IPS DF 6.9 (cell line): ENCODE measurements at regions not wholly inside any gene's neighbourhood (a gene's known extent, or its start where the extent isn't known, plus 50 kb on each side); places are given as distances from the start of the nearest gene placed in this dataset.

Experiments used
- DNase-seq: peaks from one replicate; pipeline ENCODE4 v3.0.0-alpha.2; 2013; ENCODE audit warnings: low read depth, low spot score
- H3K27ac ChIP-seq: one replicate; pipeline ENCODE4 v1.5.1; 2013; ENCODE audit warnings: low read length, control low read depth
- H3K27me3 ChIP-seq: 2 replicates; pipeline ENCODE4 v1.6.1; 2013; ENCODE audit warnings: mild to moderate bottlenecking, low read length; ENCODE audit not compliant: control insufficient read depth, insufficient read depth
- H3K36me3 ChIP-seq: 2 replicates; pipeline ENCODE4 v1.6.1; 2013; ENCODE audit warnings: low read length; ENCODE audit not compliant: control insufficient read depth, insufficient read depth
- H3K4me1 ChIP-seq: 2 replicates; pipeline ENCODE4 v1.6.1; 2013; ENCODE audit warnings: low read length; ENCODE audit not compliant: control insufficient read depth, insufficient read depth
- H3K4me3 ChIP-seq: 2 replicates; pipeline ENCODE4 v1.5.1; 2013; ENCODE audit warnings: mild to moderate bottlenecking, low read length
- H3K9me3 ChIP-seq: 2 replicates; pipeline ENCODE4 v1.6.1; 2013; ENCODE audit warnings: low read length, inconsistent platforms; ENCODE audit not compliant: control insufficient read depth, insufficient read depth
- WGBS: extraction: QIAGEN DNeasy Blood & Tissue Kit; methylation state at CpG from one replicate; pipeline ENCODE4 v1.1.7; 2013; ENCODE audit warnings: mixed read lengths, missing lambda C conversion rate; ENCODE audit not compliant: insufficient read length, insufficient coverage; 5-methylcytosine and 5-hydroxymethylcytosine counted together

- no CpG with 5 or more reads among the region's 5 CpGs for WGBS
- Histone ChIP-seq H3K9me3 (no peaks in the 10 kb centered on the region), H3K27me3 (no peaks in the 10 kb centered on the region), H3K4me3 (no peak overlapping the region), H3K4me1 (0 out of 2 replicates have a peak, but pooled peaks cover 1% of the 10 kb centered on the region), H3K27ac (no peak overlapping the region), H3K36me3 (no peaks in the 10 kb centered on the region)
- DNase-seq = no peak
Observed at GRCh38 chr9:71632776-71633175, 135.5 kb downstream of the CEMIP2 start.

GRCh38 chr9:71630377-71630995, 137.8 kb downstream of the CEMIP2 start:
- H3K27ac ChIP-seq = no peak overlapping the region
- H3K4me1 ChIP-seq = 0 out of 2 replicates have a peak, but pooled peaks cover 1% of the 10 kb centered on the region
- H3K4me3 ChIP-seq = no peak overlapping the region
- H3K9me3 ChIP-seq = no peaks in the 10 kb centered on the region
- no CpG with 5 or more reads among the region's 3 CpGs for WGBS
- DNase-seq = no peak
- H3K27me3 ChIP-seq = no peaks in the 10 kb centered on the region
- no peaks in the 10 kb centered on the region for H3K36me3 ChIP-seq

- no CpG with 5 or more reads among the region's 3 CpGs for WGBS
- DNase-seq = no peak
- Histone ChIP-seq H3K36me3 (no peaks in the 10 kb centered on the region), H3K4me1 (0 out of 2 replicates have a peak, but pooled peaks cover 1% of the 10 kb centered on the region), H3K9me3 (no peaks in the 10 kb centered on the region), H3K4me3 (no peak overlapping the region), H3K27ac (no peak overlapping the region), H3K27me3 (no peaks in the 10 kb centered on the region)
Observed at GRCh38 chr9:71629578-71630215, 138.6 kb downstream of the CEMIP2 start.

- Histone ChIP-seq H3K4me1 (0 out of 2 replicates have a peak, but pooled peaks cover 1% of the 10 kb centered on the region), H3K27ac (no peak overlapping the region), H3K36me3 (no peaks in the 10 kb centered on the region), H3K9me3 (no peaks in the 10 kb centered on the region), H3K4me3 (no peak overlapping the region), H3K27me3 (no peaks in the 10 kb centered on the region)
- no peak for DNase-seq
- no CpG with 5 or more reads among the region's 3 CpGs for WGBS
Observed at GRCh38 chr9:71628247-71628646, 140.1 kb downstream of the CEMIP2 start.

GRCh38 chr9:71627537-71627936, 140.8 kb downstream of the CEMIP2 start:
- Histone ChIP-seq H3K4me3 (no peak overlapping the region), H3K27ac (no peak overlapping the region), H3K27me3 (no peaks in the 10 kb centered on the region), H3K36me3 (no peaks in the 10 kb centered on the region), H3K4me1 (0 out of 2 replicates have a peak, but pooled peaks cover 1% of the 10 kb centered on the region), H3K9me3 (no peaks in the 10 kb centered on the region)
- DNase-seq = no peak
- WGBS = no CpG with 5 or more reads among the region's 1 CpG

GRCh38 chr9:71626395-71626794, 141.9 kb downstream of the CEMIP2 start:
- WGBS = no CpG with 5 or more reads among the region's 1 CpG
- H3K36me3 ChIP-seq = no peaks in the 10 kb centered on the region
- no peak overlapping the region for H3K27ac ChIP-seq
- DNase-seq = no peak
- H3K27me3 ChIP-seq = no peaks in the 10 kb centered on the region
- no peak overlapping the region for H3K4me3 ChIP-seq
- 0 out of 2 replicates have a peak, but pooled peaks cover 1% of the 10 kb centered on the region for H3K4me1 ChIP-seq
- no peaks in the 10 kb centered on the region for H3K9me3 ChIP-seq

- H3K9me3 ChIP-seq = no peaks in the 10 kb centered on the region
- H3K4me1 ChIP-seq = no peaks in the 10 kb centered on the region
- H3K27ac ChIP-seq = no peak overlapping the region
- no peak for DNase-seq
- H3K27me3 ChIP-seq = no peaks in the 10 kb centered on the region
- 100% methylated on average over 1 of the region's 3 CpGs for WGBS
- no peaks in the 10 kb centered on the region for H3K36me3 ChIP-seq
- H3K4me3 ChIP-seq = no peak overlapping the region
Observed at GRCh38 chr9:71624728-71625127, 143.6 kb downstream of the CEMIP2 start.

- Histone ChIP-seq H3K27ac (no peak overlapping the region), H3K4me1 (no peaks in the 10 kb centered on the region), H3K27me3 (no peaks in the 10 kb centered on the region), H3K36me3 (no peaks in the 10 kb centered on the region), H3K4me3 (no peak overlapping the region), H3K9me3 (no peaks in the 10 kb centered on the region)
- WGBS = no CpG with 5 or more reads among the region's 1 CpG
- no peak for DNase-seq
Observed at GRCh38 chr9:71620746-71621145, 147.6 kb downstream of the CEMIP2 start.

- no peak overlapping the region for H3K4me3 ChIP-seq
- H3K27me3 ChIP-seq = no peaks in the 10 kb centered on the region
- DNase-seq = no peak
- H3K4me1 ChIP-seq = no peaks in the 10 kb centered on the region
- H3K9me3 ChIP-seq = no peaks in the 10 kb centered on the region
- H3K27ac ChIP-seq = no peak overlapping the region
- no CpG with 5 or more reads among the region's 2 CpGs for whole genome bisulfite sequencing
- H3K36me3 ChIP-seq = no peaks in the 10 kb centered on the region
Observed at GRCh38 chr9:71620331-71620730, 148.0 kb downstream of the CEMIP2 start.

GRCh38 chr9:71619926-71620325, 148.4 kb downstream of the CEMIP2 start:
- Histone ChIP-seq H3K4me3 (no peak overlapping the region), H3K4me1 (no peaks in the 10 kb centered on the region), H3K27ac (no peak overlapping the region), H3K27me3 (no peaks in the 10 kb centered on the region), H3K36me3 (no peaks in the 10 kb centered on the region), H3K9me3 (no peaks in the 10 kb centered on the region)
- WGBS = no CpG with 5 or more reads among the region's 2 CpGs
- DNase-seq = no peak
